H1 (cell line): ENCODE measurements at regions not wholly inside any gene's neighbourhood (a gene's known extent, or its start where the extent isn't known, plus 50 kb on each side); places are given as distances from the start of the nearest gene placed in this dataset.

Experiments
- CTCF ChIA-PET: fragments of 300-600 bp; sonication (Branson Sonifier 250); formaldehyde crosslinking; loops from one replicate; lab custom pipeline; 2021; ENCODE audit not compliant: partially characterized antibody; lab: Charles Lee
- POLR2A ChIA-PET: fragments of 300-600 bp; sonication (Branson Sonifier 250); formaldehyde crosslinking; loops from one replicate; lab custom pipeline; 2021; ENCODE audit warnings: inconsistent platforms; ENCODE audit not compliant: partially characterized antibody; lab: Charles Lee
- DNase-seq, 2 experiments: peaks; one replicate each; pipeline versions ENCODE4 v3.0.0 to v3.0.0-alpha.2; 2010 to 2022; ENCODE audit warnings: low spot score in 2 of 2, low read depth in 1 of 2, mixed read lengths in 1 of 2
- FAIRE-seq: peaks from 2 replicates; lab custom pipeline; 2011; peaks lifted over from hg19 to GRCh38; lab: Jason Lieb, UNC
- H2AFZ ChIP-seq: 2 replicates; pipeline ENCODE4 v1.8.1; 2012; ENCODE audit warnings: low read length, inconsistent platforms
- H2AK5ac ChIP-seq: 2 replicates; pipeline ENCODE4 v1.6.1; 2013; ENCODE audit warnings: low read depth, low read length
- H2BK120ac ChIP-seq: replicated peaks from 2 replicates; pipeline ENCODE3; 2013; ENCODE audit warnings: low read depth, low read length, inconsistent platforms
- H2BK12ac ChIP-seq: 2 replicates; pipeline ENCODE4 v1.6.1; 2013; ENCODE audit warnings: low read depth, low read length
- H2BK15ac ChIP-seq: 2 replicates; pipeline ENCODE4 v1.6.1; 2013; ENCODE audit warnings: low read length
- H2BK20ac ChIP-seq: 2 replicates; pipeline ENCODE4 v1.6.1; 2013; ENCODE audit warnings: low read length
- H2BK5ac ChIP-seq: 2 replicates; pipeline ENCODE4 v1.6.1; 2013; ENCODE audit warnings: low read depth, low read length
- H3K14ac ChIP-seq: 2 replicates; pipeline ENCODE4 v1.6.1; 2013; ENCODE audit warnings: inconsistent platforms; ENCODE audit not compliant: insufficient read length
- H3K18ac ChIP-seq: 2 replicates; pipeline ENCODE4 v1.6.1; 2013; ENCODE audit warnings: low read length; ENCODE audit errors: extremely low read depth
- H3K23ac ChIP-seq: 2 replicates; pipeline ENCODE4 v1.6.1; 2013; ENCODE audit warnings: inconsistent platforms; ENCODE audit not compliant: insufficient read length
- H3K23me2 ChIP-seq: 2 replicates; pipeline ENCODE4 v1.6.1; 2013; ENCODE audit warnings: low read depth, low read length
- H3K27ac ChIP-seq: 2 replicates; pipeline ENCODE4 v1.6.1; 2011; ENCODE audit warnings: low read depth, low read length, inconsistent platforms
- H3K27me3 ChIP-seq, 4 experiments: replicated peaks in 1 of 4; 1 replicate in 1 of 4; 2 replicates in 3 of 4; pipeline versions ENCODE4 v1.6.1 to v1.8.1; 2011 to 2013; ENCODE audit warnings: low read length in 3 of 4, mild to moderate bottlenecking in 3 of 4, inconsistent platforms in 2 of 4, mixed read lengths in 2 of 4, moderate library complexity in 1 of 4; ENCODE audit not compliant: control insufficient read depth in 3 of 4, insufficient read depth in 3 of 4; ENCODE audit errors: extremely low read depth in 1 of 4
- H3K36me3 ChIP-seq, 4 experiments: 2 replicates each; pipeline versions ENCODE4 v1.6.1 to v1.8.1; 2011 to 2013; ENCODE audit warnings: mild to moderate bottlenecking in 4 of 4, low read length in 3 of 4, moderate library complexity in 2 of 4, control low read depth in 1 of 4, inconsistent platforms in 1 of 4; ENCODE audit not compliant: insufficient read depth in 4 of 4, control insufficient read depth in 2 of 4
- H3K4ac ChIP-seq: replicated peaks from 2 replicates; pipeline ENCODE3; 2013; ENCODE audit warnings: low read length, low read depth, mixed read lengths, inconsistent platforms; ENCODE audit not compliant: insufficient read length
- H3K4me1 ChIP-seq, 4 experiments: replicated peaks in 1 of 4; 1 replicate in 1 of 4; 2 replicates in 3 of 4; pipeline versions ENCODE4 v1.6.1 to v1.8.1; 2011 to 2013; ENCODE audit warnings: low read length in 3 of 4, inconsistent platforms in 2 of 4, mixed read lengths in 1 of 4; ENCODE audit not compliant: insufficient read depth in 4 of 4, control insufficient read depth in 3 of 4
- H3K4me2 ChIP-seq, 2 experiments: 2 replicates each; pipeline versions ENCODE4 v1.6.1 to v1.8.1; 2011 to 2013; ENCODE audit warnings: low read depth in 2 of 2, low read length in 2 of 2, control low read depth in 1 of 2, inconsistent platforms in 1 of 2, mild to moderate bottlenecking in 1 of 2; ENCODE audit not compliant: insufficient read depth in 1 of 2
- H3K4me3 ChIP-seq, 4 experiments: fragments of 200-600, 300-600 bp in 1 of 4; sonication (generic), shearing (Covaris generic), sonication (Bioruptor Twin) in 1 of 4; 2 replicates each; pipeline versions ENCODE4 v1.5.1 to v1.8.1; 2011 to 2016; ENCODE audit warnings: low read length in 4 of 4, low read depth in 3 of 4, control low read depth in 2 of 4, inconsistent platforms in 2 of 4, mild to moderate bottlenecking in 2 of 4, mixed read lengths in 1 of 4, moderate library complexity in 1 of 4; ENCODE audit not compliant: insufficient read depth in 2 of 4; ENCODE audit errors: extremely low read depth in 1 of 4
- H3K56ac ChIP-seq: replicated peaks from 2 replicates; pipeline ENCODE3; 2013; ENCODE audit warnings: low read depth, mild to moderate bottlenecking, mixed read lengths, low read length, inconsistent platforms; ENCODE audit not compliant: insufficient read length
- H3K79me1 ChIP-seq: 2 replicates; pipeline ENCODE4 v1.6.1; 2013; ENCODE audit warnings: low read depth, low read length, control low read depth
- H3K79me2 ChIP-seq, 2 experiments: 2 replicates each; pipeline versions ENCODE4 v1.6.1 to v1.8.1; 2012 to 2013; ENCODE audit warnings: low read length in 2 of 2, mild to moderate bottlenecking in 2 of 2, inconsistent platforms in 1 of 2; ENCODE audit not compliant: insufficient read depth in 2 of 2, control insufficient read depth in 1 of 2
- H3K9ac ChIP-seq, 4 experiments: replicated peaks in 1 of 4; 1 replicate in 1 of 4; 2 replicates in 3 of 4; pipeline versions ENCODE4 v1.6.1 to v1.8.1; 2011 to 2013; ENCODE audit warnings: low read depth in 3 of 4, low read length in 3 of 4, control low read depth in 2 of 4, mild to moderate bottlenecking in 2 of 4, moderate library complexity in 2 of 4, inconsistent platforms in 1 of 4; ENCODE audit errors: extremely low read depth in 1 of 4
- H3K9me3 ChIP-seq, 2 experiments: 2 replicates each; pipeline versions ENCODE4 v1.6.1 to v1.8.1; 2012 to 2013; ENCODE audit warnings: mild to moderate bottlenecking in 2 of 2, moderate library complexity in 2 of 2, control low read depth in 1 of 2, inconsistent platforms in 1 of 2, low read depth in 1 of 2, low read length in 1 of 2, mixed read lengths in 1 of 2; ENCODE audit not compliant: insufficient read depth in 2 of 2
- H4K20me1 ChIP-seq, 2 experiments: replicated peaks in 1 of 2; 2 replicates each; pipeline versions ENCODE3 to v1.8.1; 2011 to 2013; ENCODE audit warnings: inconsistent platforms in 2 of 2, low read length in 2 of 2, mild to moderate bottlenecking in 1 of 2; ENCODE audit not compliant: insufficient read depth in 2 of 2, control insufficient read depth in 1 of 2
- H4K5ac ChIP-seq: 2 replicates; pipeline ENCODE4 v1.6.1; 2013; ENCODE audit warnings: low read length, low read depth, mixed read lengths, inconsistent platforms; ENCODE audit not compliant: insufficient read length
- H4K8ac ChIP-seq: 2 replicates; pipeline ENCODE4 v1.8.0; 2013; ENCODE audit warnings: mild to moderate bottlenecking, moderate library complexity, low read length, inconsistent platforms; ENCODE audit not compliant: insufficient read depth; ENCODE audit errors: extremely low read depth
- H4K91ac ChIP-seq: replicated peaks from 2 replicates; pipeline ENCODE3; 2013; ENCODE audit warnings: low read length, mixed read lengths, inconsistent platforms; ENCODE audit not compliant: insufficient read length
- ATF3 ChIP-seq: IDR thresholded peaks from 2 replicates; pipeline ENCODE4 v1.6.1; 2011; ENCODE audit warnings: low read depth, mild to moderate bottlenecking, low read length; ENCODE audit not compliant: insufficient read depth
- CBX8 ChIP-seq: fragments of 300-800, 300-1000 bp; sonication (generic); IDR thresholded peaks from 2 replicates; pipeline ENCODE4 v1.7.1; 2016; ENCODE audit warnings: low read depth, low read length, borderline replicate concordance
- CTCF ChIP-seq, 3 experiments: IDR thresholded peaks; 1 replicate in 2 of 3; 2 replicates in 1 of 3; pipeline versions ENCODE4 v1.5.1 to v1.6.1; 2011; ENCODE audit warnings: low read length in 3 of 3, mild to moderate bottlenecking in 3 of 3, inconsistent platforms in 2 of 3, low read depth in 1 of 3, moderate library complexity in 1 of 3; ENCODE audit not compliant: insufficient read depth in 1 of 3; ENCODE audit errors: control extremely low read depth in 1 of 3
- EZH2 ChIP-seq: fragments of 200-600 bp; sonication (generic); IDR thresholded peaks from 2 replicates; pipeline ENCODE4 v1.7.1; 2012; ENCODE audit warnings: low read depth, mild to moderate bottlenecking, moderate library complexity, low read length, inconsistent platforms; ENCODE audit not compliant: severe bottlenecking
- GABPA ChIP-seq: IDR thresholded peaks from 2 replicates; pipeline ENCODE4 v1.6.1; 2011; ENCODE audit warnings: mild to moderate bottlenecking, low read length, moderate library complexity, borderline replicate concordance; ENCODE audit not compliant: insufficient read depth
- KDM4A ChIP-seq: IDR thresholded peaks from one replicate; pipeline ENCODE4 v1.7.1; 2012; ENCODE audit warnings: low read depth, mild to moderate bottlenecking, moderate library complexity, low read length, inconsistent platforms; ENCODE audit not compliant: severe bottlenecking
- KDM5A ChIP-seq: fragments of 200-600 bp; IDR thresholded peaks from 2 replicates; pipeline ENCODE4 v1.7.1; 2012; ENCODE audit warnings: mild to moderate bottlenecking, low read length, inconsistent platforms, mixed read lengths
- SIX5 ChIP-seq: IDR thresholded peaks from 2 replicates; pipeline ENCODE4 v1.6.1; 2011; ENCODE audit warnings: mild to moderate bottlenecking, low read depth, low read length
- SP1 ChIP-seq: IDR thresholded peaks from 2 replicates; pipeline ENCODE4 v1.6.1; 2011; ENCODE audit warnings: low read depth, low read length
- TEAD4 ChIP-seq: IDR thresholded peaks from 2 replicates; pipeline ENCODE4 v1.6.1; 2012; ENCODE audit warnings: low read depth, low read length, inconsistent platforms, mixed read lengths
- WGBS, 2 experiments: shearing (Covaris generic) in 1 of 2; methylation state at CpG; one replicate each; pipeline versions ENCODE4 v1.1.6 to v1.1.7; 2013 to 2015; ENCODE audit warnings: low lambda C conversion rate in 2 of 2, mixed read lengths in 2 of 2, inconsistent platforms in 1 of 2, low coverage in 1 of 2, missing lambda C conversion rate in 1 of 2; ENCODE audit not compliant: insufficient replicate concordance in 2 of 2, insufficient coverage in 1 of 2, insufficient read length in 1 of 2; ENCODE audit errors: extremely low coverage in 1 of 2, missing lambda C conversion rate in 1 of 2; 5-methylcytosine and 5-hydroxymethylcytosine counted together

GRCh38 chr16:17633181-17633951, 162.6 kb upstream of the XYLT1 start:
- no peak overlapping the region for H2AFZ ChIP-seq
- no peaks in the 10 kb centered on the region for H3K36me3 ChIP-seq
- H3K4me3 ChIP-seq = no peak overlapping the region
- no peak overlapping the region for H3K9ac ChIP-seq
- H4K8ac ChIP-seq = no peak overlapping the region
- H2AK5ac ChIP-seq = no peak overlapping the region
- no peak overlapping the region for H3K23ac ChIP-seq
- H3K23me2 ChIP-seq = no peaks in the 10 kb centered on the region
- H3K4me1 ChIP-seq = peaks cover 0 to 6% (median 0%) of the 10 kb centered on the region in 4 experiments; a peak in 3 of 7 replicates
- H2BK5ac ChIP-seq = no peak overlapping the region
- no peak overlapping the region for H2BK20ac ChIP-seq
- no peak overlapping the region for H3K4me2 ChIP-seq
- ChIA-PET CTCF (interaction anchor here (0.6 to 1.7 kb wide), 2 partner anchors 14 to 54 kb away, joined by 3 to 5 read pairs; no protein-coding TSS in a partner anchor), POLR2A (no interaction called here)
- no peak overlapping the region for H2BK120ac ChIP-seq
- H3K27ac ChIP-seq = no peak overlapping the region
- H3K79me1 ChIP-seq = no peaks in the 10 kb centered on the region
- H3K14ac ChIP-seq = no peak overlapping the region
- H4K5ac ChIP-seq = no peak overlapping the region
- 0 out of 4 replicates have a peak, but pooled peaks cover 0 to 3% of the 10 kb centered on the region in 2 experiments for H3K9me3 ChIP-seq
- no peak overlapping the region for H4K91ac ChIP-seq
- H3K27me3 ChIP-seq = no peaks in the 10 kb centered on the region
- no peak overlapping the region for H3K18ac ChIP-seq
- no peak for FAIRE-seq
- H2BK15ac ChIP-seq = no peak overlapping the region
- no peaks in the 10 kb centered on the region for H3K79me2 ChIP-seq
- no peak for DNase-seq
- no peaks in the 10 kb centered on the region for H4K20me1 ChIP-seq
- no peak overlapping the region for H2BK12ac ChIP-seq
- no peak overlapping the region for H3K4ac ChIP-seq
- 85% methylated on average over 8 of the region's 8 CpGs; no CpG with 5 or more reads in 1 of the 2 experiments for WGBS, 2 experiments
- no peak overlapping the region for H3K56ac ChIP-seq
- no peak for TF ChIP-seq TEAD4
- no peak for TF ChIP-seq ATF3
- no peak for TF ChIP-seq SIX5
- no peak for TF ChIP-seq SP1
- TF ChIP-seq EZH2 = no peak
- no peak for TF ChIP-seq KDM5A
- TF ChIP-seq GABPA = no peak
- TF ChIP-seq KDM4A = no peak
- no peak for TF ChIP-seq CTCF (IDR thresholded peaks at IDR 0.05; ENCODE audit: control extremely low read depth in 1 of 3, insufficient read depth in 1 of 3, low read depth in 1 of 3, low read length in 3 of 3)
- TF ChIP-seq CBX8 = no peak
